GM12875 (cell line): ENCODE measurements at regions not wholly inside any gene's neighbourhood (a gene's known extent, or its start where the extent isn't known, plus 50 kb on each side); places are given as distances from the start of the nearest gene placed in this dataset.

Source experiments
- H3K4me3 ChIP-seq: one replicate; pipeline ENCODE4 v1.5.1; 2011; ENCODE audit warnings: low read depth, low read length, control low read depth
- CTCF ChIP-seq: IDR thresholded peaks from 2 replicates; pipeline ENCODE4 v1.5.1; 2011; ENCODE audit warnings: low read depth, mild to moderate bottlenecking, control low read depth, inconsistent platforms, low read length, moderate library complexity, borderline replicate concordance; ENCODE audit not compliant: insufficient read depth

- no peak overlapping the region for H3K4me3 ChIP-seq
- TF ChIP-seq CTCF: no peak
Measured at GRCh38 chr13:109859216-109859835, 72.9 kb upstream of the IRS2 start.

DNA sequence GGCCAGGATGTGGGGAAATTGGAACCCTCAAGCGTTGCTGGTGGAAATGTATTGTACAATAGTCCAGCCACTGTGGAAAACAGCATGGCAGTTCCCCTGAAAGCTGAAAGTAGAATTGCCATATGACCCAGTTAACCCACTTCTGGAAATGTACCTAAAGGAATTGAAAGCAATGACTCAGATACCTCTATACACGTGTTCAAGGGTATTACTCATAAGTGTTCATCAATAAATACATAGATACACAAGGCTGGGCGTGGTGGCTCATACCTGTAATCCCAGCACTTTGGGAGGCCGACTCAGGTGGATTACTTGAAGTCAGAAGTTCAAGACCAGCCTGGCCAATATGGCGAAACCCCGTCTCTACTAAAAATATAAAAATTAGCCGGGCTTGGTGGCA, 71.9 kb upstream of the IRS2 start:
- no peak for TF ChIP-seq CTCF
- no peak overlapping the region for H3K4me3 ChIP-seq

- no peak for TF ChIP-seq CTCF
- H3K4me3 ChIP-seq: no peak overlapping the region
Measured at GRCh38 chr13:109857803-109858202, 71.4 kb upstream of the IRS2 start.

- TF ChIP-seq CTCF: no peak
- no peak overlapping the region for H3K4me3 ChIP-seq
Measured at GRCh38 chr13:109857325-109857724, 70.9 kb upstream of the IRS2 start.

GRCh38 chr13:109856350-109856749, 70.0 kb upstream of the IRS2 start:
- TF ChIP-seq CTCF: no peak
- no peak overlapping the region for H3K4me3 ChIP-seq

DNA sequence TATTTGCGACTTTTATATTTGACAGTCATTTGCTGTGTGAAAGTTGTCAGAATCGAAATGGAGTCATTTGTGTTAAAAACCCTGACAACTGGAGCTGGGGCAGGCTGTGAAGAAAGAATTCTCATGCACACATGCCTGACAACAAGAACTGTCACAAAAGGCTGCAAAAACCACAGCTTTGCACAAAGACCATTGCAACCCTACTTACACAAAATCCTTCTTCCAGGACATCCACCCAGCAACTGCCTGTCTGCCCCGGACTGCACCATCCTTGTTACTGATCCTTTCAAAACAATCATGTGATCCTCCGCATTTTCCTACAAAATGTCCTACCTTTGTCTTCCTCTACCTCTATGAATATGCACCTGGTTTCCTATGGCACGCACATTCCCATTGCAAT, 66.8 kb upstream of the IRS2 start:
- no peak overlapping the region for H3K4me3 ChIP-seq
- TF ChIP-seq CTCF: no peak

DNA sequence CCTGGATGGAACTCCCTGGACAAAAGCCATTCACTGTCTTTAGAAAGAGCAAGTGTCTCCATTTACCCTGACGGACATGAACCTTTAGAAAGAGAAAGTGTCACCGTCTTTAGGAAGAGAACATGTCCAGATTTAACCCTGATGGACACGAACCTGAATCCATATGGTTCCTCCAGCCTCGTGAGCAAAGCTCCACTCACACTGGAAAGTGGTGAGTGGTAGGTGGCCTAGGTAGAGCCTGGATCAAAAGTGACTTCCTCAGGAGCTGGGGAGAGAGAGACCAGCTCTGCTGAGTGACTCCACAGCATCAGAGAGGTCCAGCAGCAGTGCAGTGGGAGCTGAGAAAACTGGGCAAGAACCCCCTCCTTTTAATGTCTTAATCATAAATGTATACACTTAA, 59.8 kb upstream of the IRS2 start:
- no peak for TF ChIP-seq CTCF
- H3K4me3 ChIP-seq: no peak overlapping the region
